ES-I3 (cell line): ENCODE measurements at regions not wholly inside any gene's neighbourhood (a gene's known extent, or its start where the extent isn't known, plus 50 kb on each side); places are given as distances from the start of the nearest gene placed in this dataset.
"Not testable (repeated sequence)": the region's sequence is repeated elsewhere in the genome, so short reads cannot be mapped to it uniquely, and the experiment has no call there.

Experiments
- H3K36me3 ChIP-seq: 2 replicates; pipeline ENCODE4 v1.6.1; 2013; ENCODE audit warnings: mild to moderate bottlenecking, low read length, control low read depth, moderate library complexity; ENCODE audit not compliant: insufficient read depth
- H3K4me1 ChIP-seq: 2 replicates; pipeline ENCODE4 v1.6.1; 2013; ENCODE audit warnings: mild to moderate bottlenecking, control low read depth, low read length; ENCODE audit not compliant: insufficient read depth
- H3K9ac ChIP-seq: 2 replicates; pipeline ENCODE4 v1.6.1; 2013; ENCODE audit warnings: low read depth, mild to moderate bottlenecking, low read length, moderate library complexity
- H3K9me3 ChIP-seq: 2 replicates; pipeline ENCODE4 v1.6.1; 2013; ENCODE audit warnings: mild to moderate bottlenecking, low read length, moderate library complexity; ENCODE audit not compliant: control insufficient read depth, insufficient read depth

DNA sequence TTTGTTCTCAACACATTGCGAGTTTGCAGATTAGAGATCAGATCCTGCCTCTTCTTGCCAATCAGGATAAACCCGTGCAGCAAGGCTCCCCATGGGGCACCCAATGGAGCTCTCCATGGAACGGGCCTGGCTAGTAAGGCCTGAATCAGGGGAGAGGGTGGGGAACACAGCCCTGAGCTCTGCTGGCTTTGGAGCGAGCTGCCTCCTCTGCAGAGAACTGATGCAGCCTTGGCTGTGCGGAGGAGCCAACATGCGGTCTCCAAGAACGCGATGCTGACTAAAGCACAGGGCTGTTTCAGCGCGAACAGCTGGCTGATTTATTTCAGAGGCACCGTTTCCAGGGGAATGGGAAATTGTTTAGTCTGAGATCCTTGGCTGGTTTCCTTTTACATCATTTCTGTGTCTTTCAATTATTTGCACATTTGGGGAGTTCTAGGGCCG, 139.7 kb downstream of the TSEN15 start:
- Histone ChIP-seq H3K36me3 (no peaks in the 10 kb centered on the region), H3K9me3 (no peaks in the 10 kb centered on the region), H3K4me1 (no peaks in the 10 kb centered on the region), H3K9ac (no peak overlapping the region)

DNA sequence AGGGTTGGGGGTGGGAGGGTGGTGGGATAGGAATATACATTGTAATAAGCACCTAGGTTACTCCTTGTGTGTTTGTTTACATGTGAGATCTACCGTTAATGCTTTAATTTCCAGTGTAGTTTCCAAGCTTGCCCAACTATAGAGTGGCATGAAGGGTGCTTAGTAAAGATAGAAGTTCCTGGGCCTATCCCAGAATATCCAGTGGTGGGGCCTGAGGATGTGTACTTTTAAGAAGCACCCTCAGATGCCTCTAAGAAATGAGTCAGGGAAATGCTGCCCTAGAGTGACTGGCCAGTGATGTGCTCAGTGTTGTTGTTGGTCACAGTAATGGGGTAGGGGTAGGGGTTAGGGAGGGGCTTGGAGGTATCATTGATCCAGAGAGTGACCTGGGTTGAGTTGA, 141.3 kb downstream of the TSEN15 start:
- Histone ChIP-seq H3K36me3 (no peaks in the 10 kb centered on the region), H3K4me1 (no peaks in the 10 kb centered on the region), H3K9me3 (no peaks in the 10 kb centered on the region), H3K9ac (no peak overlapping the region)

GRCh38 chr1:184193451-184193850, 141.9 kb downstream of the TSEN15 start:
- Histone ChIP-seq H3K4me1 (no peaks in the 10 kb centered on the region), H3K9ac (no peak overlapping the region), H3K36me3 (no peaks in the 10 kb centered on the region), H3K9me3 (no peaks in the 10 kb centered on the region)

- no peak overlapping the region for H3K9ac ChIP-seq
- H3K4me1 ChIP-seq, result no peaks in the 10 kb centered on the region
- H3K9me3 ChIP-seq, result no peaks in the 10 kb centered on the region
- H3K36me3 ChIP-seq, result no peaks in the 10 kb centered on the region
These were observed 142.7 kb downstream of the TSEN15 start for GRCh38 chr1:184194236-184194635.

DNA sequence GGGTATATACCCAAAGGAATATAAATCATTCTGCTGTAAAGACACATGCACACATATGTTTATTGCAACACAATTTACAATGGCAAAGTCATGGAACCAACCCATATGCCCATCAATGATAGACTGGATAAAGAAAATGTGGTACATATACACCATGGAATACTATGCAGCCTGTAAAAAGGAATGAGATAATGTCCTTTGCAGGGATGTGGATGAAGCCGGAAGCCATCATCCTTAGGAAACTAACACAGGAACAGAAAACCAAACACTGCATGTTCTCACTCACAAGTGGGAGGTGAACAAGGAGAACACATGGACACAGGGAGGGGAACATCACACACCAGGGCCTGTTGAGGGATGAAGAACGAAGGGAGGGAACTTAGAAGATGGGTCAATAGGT, 144.2 kb downstream of the TSEN15 start:
- H3K36me3 ChIP-seq, H3K9ac ChIP-seq, H3K4me1 ChIP-seq, H3K9me3 ChIP-seq: not testable (repeated sequence)

- Histone ChIP-seq H3K9me3 (no peaks in the 10 kb centered on the region), H3K36me3 (no peaks in the 10 kb centered on the region), H3K4me1 (no peaks in the 10 kb centered on the region), H3K9ac (no peak overlapping the region)
These were observed 146.3 kb downstream of the TSEN15 start for GRCh38 chr1:184197831-184198230.

DNA sequence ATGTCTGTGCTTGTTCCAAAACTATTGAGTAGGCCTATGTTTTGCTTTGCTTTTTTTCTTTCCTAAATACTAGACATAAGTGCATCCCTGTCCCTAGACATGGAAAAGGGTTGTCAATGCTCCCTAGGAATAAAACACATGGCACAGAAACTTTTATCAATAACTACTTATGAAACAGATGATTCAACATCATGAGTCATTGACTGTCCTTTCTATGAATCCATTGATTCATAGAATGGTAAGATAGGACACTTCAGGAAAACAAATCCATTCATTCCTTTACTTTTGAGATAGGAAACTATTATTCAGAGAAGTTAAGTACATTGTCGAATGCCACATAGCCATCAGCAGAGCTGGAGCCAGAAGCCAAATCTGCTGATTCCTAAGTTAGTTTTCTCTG, 147.5 kb downstream of the TSEN15 start:
- H3K36me3 ChIP-seq, result no peaks in the 10 kb centered on the region
- no peak overlapping the region for H3K9ac ChIP-seq
- no peaks in the 10 kb centered on the region for H3K9me3 ChIP-seq
- peaks cover 4% of the 10 kb centered on the region; the same call in 1 of the 2 replicates for H3K4me1 ChIP-seq

- peaks cover 4% of the 10 kb centered on the region; the same call in 1 of the 2 replicates for H3K4me1 ChIP-seq
- no peaks in the 10 kb centered on the region for H3K9me3 ChIP-seq
- no peaks in the 10 kb centered on the region for H3K36me3 ChIP-seq
- H3K9ac ChIP-seq, result no peak overlapping the region
These were observed 148.0 kb downstream of the TSEN15 start for GRCh38 chr1:184199438-184200085.

- Histone ChIP-seq H3K9ac (no peak overlapping the region), H3K9me3 (no peaks in the 10 kb centered on the region), H3K36me3 (no peaks in the 10 kb centered on the region), H3K4me1 (peaks cover 2% of the 10 kb centered on the region; the same call in 1 of the 2 replicates)
These were observed 157.1 kb downstream of the TSEN15 start for GRCh38 chr1:184208622-184209021.

GRCh38 chr1:184210031-184210430, 158.5 kb downstream of the TSEN15 start:
- H3K9ac ChIP-seq, result no peak overlapping the region

GRCh38 chr1:184210862-184211261, 159.3 kb downstream of the TSEN15 start:
- H3K36me3 ChIP-seq, result no peaks in the 10 kb centered on the region
- H3K9me3 ChIP-seq, result no peaks in the 10 kb centered on the region
- no peaks in the 10 kb centered on the region for H3K4me1 ChIP-seq
- H3K9ac ChIP-seq, result no peak overlapping the region

More at GRCh38 chr1:184210031-184210430, 158.5 kb downstream of the TSEN15 start:
- no peaks in the 10 kb centered on the region for H3K36me3 ChIP-seq
- no peaks in the 10 kb centered on the region for H3K4me1 ChIP-seq
- no peaks in the 10 kb centered on the region for H3K9me3 ChIP-seq

DNA sequence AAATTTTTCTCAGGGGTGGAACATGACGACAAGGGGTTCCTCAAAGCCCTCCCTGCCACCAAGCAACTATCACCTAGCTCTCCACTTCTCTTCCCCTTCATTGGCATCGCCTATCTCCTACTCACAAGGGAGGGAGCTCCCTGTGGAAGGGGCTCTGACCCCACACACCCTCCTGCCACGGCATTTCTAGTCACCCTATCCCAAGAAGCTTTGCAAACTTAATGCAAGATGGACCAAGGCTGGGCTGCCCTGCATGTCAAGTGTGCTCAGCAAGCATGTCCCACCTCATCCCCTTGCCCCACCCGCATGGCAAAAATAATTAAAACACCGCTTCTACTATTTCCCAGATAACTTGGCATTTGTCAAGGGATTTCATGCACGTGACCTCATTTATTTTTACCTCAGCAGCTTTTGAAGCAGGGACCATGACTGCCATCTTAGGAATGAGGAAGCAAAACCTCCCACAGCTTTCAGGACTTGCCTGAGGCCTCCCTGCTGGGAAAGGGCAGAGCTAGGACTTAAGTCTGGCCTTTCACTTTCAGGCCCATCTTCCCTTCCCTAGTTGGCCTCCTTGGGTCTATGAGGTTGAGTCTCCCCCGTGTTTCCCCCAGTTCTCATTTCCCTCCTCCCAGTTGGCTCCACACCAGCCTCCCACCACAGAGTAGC, 161.3 kb downstream of the TSEN15 start:
- H3K9ac ChIP-seq, result no peak overlapping the region
- H3K36me3 ChIP-seq, result no peaks in the 10 kb centered on the region
- H3K9me3 ChIP-seq, result no peaks in the 10 kb centered on the region
- H3K4me1 ChIP-seq, result no peaks in the 10 kb centered on the region

GRCh38 chr1:184214128-184214527, 162.6 kb downstream of the TSEN15 start:
- peaks cover 3% of the 10 kb centered on the region; the same call in 1 of the 2 replicates for H3K4me1 ChIP-seq
- H3K9ac ChIP-seq, result no peak overlapping the region
- H3K9me3 ChIP-seq, result no peaks in the 10 kb centered on the region
- H3K36me3 ChIP-seq, result no peaks in the 10 kb centered on the region

DNA sequence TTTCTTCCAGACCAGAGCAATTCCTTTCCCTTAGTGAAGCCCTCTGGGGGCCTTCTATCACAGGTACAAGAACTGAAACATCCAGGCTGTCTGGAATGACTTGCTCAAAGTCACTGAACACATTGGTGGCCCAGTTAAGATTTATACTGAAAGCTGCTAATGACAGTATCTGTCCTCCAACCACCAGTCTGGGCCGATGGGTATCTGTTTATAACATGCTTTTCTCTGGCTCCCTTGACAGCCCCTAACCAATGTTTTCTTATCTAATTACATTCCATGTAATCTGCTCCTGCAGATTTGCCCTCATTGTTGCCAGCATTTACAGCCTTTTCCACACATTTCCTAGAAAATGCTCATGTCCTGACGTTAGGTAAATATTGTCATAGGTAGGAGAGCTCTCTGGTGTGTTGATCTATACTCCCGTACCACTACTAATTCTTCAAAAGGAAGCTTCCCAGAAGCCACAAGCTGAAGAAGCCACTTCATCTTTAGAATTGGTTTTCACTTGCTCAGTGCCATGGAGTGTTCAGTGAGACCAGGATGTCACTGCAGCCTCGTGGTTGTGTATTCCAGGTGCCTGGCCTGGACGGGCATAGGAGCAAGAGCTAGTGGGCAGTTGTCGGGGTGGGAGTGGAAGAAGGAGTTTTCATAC, 163.9 kb downstream of the TSEN15 start:
- H3K9ac ChIP-seq, result no peak overlapping the region
- peaks cover 3% of the 10 kb centered on the region; the same call in 1 of the 2 replicates for H3K4me1 ChIP-seq
- no peaks in the 10 kb centered on the region for H3K36me3 ChIP-seq
- no peaks in the 10 kb centered on the region for H3K9me3 ChIP-seq
